Caco-2 (cell line): ENCODE measurements at regions not wholly inside any gene's neighbourhood (a gene's known extent, or its start where the extent isn't known, plus 50 kb on each side); places are given as distances from the start of the nearest gene placed in this dataset.
A peak's percentile ranks its signal among the peaks of the same experiment; 100 is the strongest.

Source experiments
- BruUV-seq: library from RNA; stranded (reverse); fragments of 400-500 nt; replicated peaks from 2 replicates; lab custom pipeline; 2021; lab: Mats Ljungman, UMichigan
- CTCF ChIA-PET: fragments of 300-600 bp; sonication (Branson Sonifier 250); formaldehyde crosslinking; loops from one replicate; lab custom pipeline; 2022; ENCODE audit warnings: antibody characterized with exemption; lab: Charles Lee
- POLR2A ChIA-PET: fragments of 300-600 bp; sonication (Branson Sonifier 250); formaldehyde crosslinking; loops from one replicate; lab custom pipeline; 2022; ENCODE audit warnings: antibody characterized with exemption; lab: Charles Lee
- DNase-seq, 2 experiments: peaks; one replicate each; pipeline versions ENCODE4 v3.0.0 to v3.0.0-alpha.2; 2020 to 2022
- H3K27me3 ChIP-seq: replicated peaks from 2 replicates; pipeline ENCODE4 v1.6.0; 2011; ENCODE audit warnings: low read length; ENCODE audit not compliant: control insufficient read depth, insufficient read depth
- H3K36me3 ChIP-seq: 2 replicates; pipeline ENCODE4 v1.5.1; 2011; ENCODE audit warnings: low read length; ENCODE audit not compliant: control insufficient read depth, insufficient read depth
- H3K4me1 ChIP-seq: fragments of 250-450 bp; sonication (Bioruptor Pico); 2 replicates; pipeline ENCODE4 v1.5.1; 2020; ENCODE audit warnings: mild to moderate bottlenecking
- H3K4me3 ChIP-seq: 2 replicates; pipeline ENCODE4 v1.5.1; 2011; ENCODE audit warnings: low read depth, mild to moderate bottlenecking, control low read depth, low read length
- H3K9me3 ChIP-seq: fragments of 250-450 bp; sonication (Bioruptor Pico); 2 replicates; pipeline ENCODE4 v1.5.1; 2020; ENCODE audit warnings: mild to moderate bottlenecking, moderate library complexity
- H3K27ac Mint-ChIP-seq: one replicate; pipeline ENCODE4 v1.8.0; 2022; ENCODE audit warnings: mixed read lengths; ENCODE audit not compliant: unreplicated experiment
- H3K27me3 Mint-ChIP-seq: one replicate; pipeline ENCODE4 v1.8.0; 2022; ENCODE audit warnings: mixed read lengths; ENCODE audit not compliant: insufficient read depth, unreplicated experiment
- H3K36me3 Mint-ChIP-seq: one replicate; pipeline ENCODE4 v1.8.0; 2022; ENCODE audit warnings: mild to moderate bottlenecking, mixed read lengths; ENCODE audit not compliant: insufficient read depth, unreplicated experiment
- H3K4me1 Mint-ChIP-seq: one replicate; pipeline ENCODE4 v1.8.0; 2022; ENCODE audit warnings: low read depth, mixed read lengths; ENCODE audit not compliant: unreplicated experiment
- H3K4me3 Mint-ChIP-seq: one replicate; pipeline ENCODE4 v1.8.0; 2022; ENCODE audit warnings: mild to moderate bottlenecking, moderate library complexity, mixed read lengths; ENCODE audit not compliant: unreplicated experiment
- H3K9me3 Mint-ChIP-seq: one replicate; pipeline ENCODE4 v1.8.0; 2022; ENCODE audit warnings: mixed read lengths; ENCODE audit not compliant: unreplicated experiment
- CTCF ChIP-seq, 2 experiments: fragments of 200-600 bp in 1 of 2; IDR thresholded peaks; 1 replicate in 1 of 2; 2 replicates in 1 of 2; pipeline versions ENCODE4 v1.5.1 to v1.8.0; 2011 to 2022; ENCODE audit warnings: antibody characterized with exemption in 1 of 2, control low read depth in 1 of 2, inconsistent platforms in 1 of 2, low read depth in 1 of 2, low read length in 1 of 2, mild to moderate bottlenecking in 1 of 2, moderate library complexity in 1 of 2; ENCODE audit not compliant: insufficient read depth in 1 of 2, severe bottlenecking in 1 of 2, unreplicated experiment in 1 of 2
- intact Hi-C: fragments of 100-400 bp; cut with micrococcal nuclease; formaldehyde crosslinking; loops from one replicate; pipeline ENCODE4 v1.10.0; 2022; ENCODE audit not compliant: unreplicated experiment

- ChIA-PET POLR2A (no interaction called here), CTCF (no interaction called here)
- H3K27ac Mint-ChIP-seq = no peak overlapping the region
- H3K4me3 ChIP-seq = no peak overlapping the region
- no peaks in the 10 kb centered on the region for H3K36me3 Mint-ChIP-seq
- H3K9me3 ChIP-seq = no peaks in the 10 kb centered on the region
- no peak overlapping the region for H3K4me3 Mint-ChIP-seq
- no peaks in the 10 kb centered on the region for H3K9me3 Mint-ChIP-seq
- TF ChIP-seq CTCF (IDR thresholded peaks at IDR 0.05; ENCODE audit: insufficient read depth in 1 of 2, low read depth in 1 of 2, low read length in 1 of 2, severe bottlenecking in 1 of 2, unreplicated experiment in 1 of 2) = no peak
- BruUV-seq = no TSS peak
- intact Hi-C loops = no loop called here
- no peaks in the 10 kb centered on the region for H3K4me1 Mint-ChIP-seq
- peaks cover 6% of the 10 kb centered on the region for H3K27me3 Mint-ChIP-seq
- DNase-seq = peak in 1 of 2 experiments; percentile 10
- H3K4me1 ChIP-seq = no peaks in the 10 kb centered on the region
- no peaks in the 10 kb centered on the region for H3K27me3 ChIP-seq
- no peaks in the 10 kb centered on the region for H3K36me3 ChIP-seq
These were observed 140.7 kb downstream of the RNASET2 start for GRCh38 chr6:166815629-166816028.

DNA sequence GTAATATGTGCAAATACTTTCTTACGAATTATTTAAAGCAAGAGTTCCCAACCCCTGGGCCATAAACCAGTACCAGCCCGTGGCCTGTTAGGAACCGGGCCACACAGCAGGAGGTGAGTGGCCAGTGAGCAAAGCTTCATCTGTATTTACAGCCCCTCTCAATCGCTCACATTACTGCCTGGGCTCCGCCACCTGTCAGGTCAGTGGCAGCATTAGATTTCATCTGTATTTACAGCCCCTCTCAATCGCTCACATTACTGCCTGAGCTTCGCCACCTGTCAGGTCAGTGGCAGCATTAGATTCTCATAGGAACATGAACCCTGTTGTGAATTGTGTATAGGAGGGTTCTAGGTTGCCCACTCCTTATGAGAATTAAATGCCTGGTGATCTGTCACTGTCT lies 142.0 kb downstream of the RNASET2 start:
- Mint-ChIP-seq H3K36me3 (no peaks in the 10 kb centered on the region), H3K27ac (no peak overlapping the region), H3K4me3 (no peak overlapping the region), H3K27me3 (peaks cover 6% of the 10 kb centered on the region), H3K4me1 (no peaks in the 10 kb centered on the region), H3K9me3 (no peaks in the 10 kb centered on the region)
- H3K27me3 ChIP-seq = no peaks in the 10 kb centered on the region
- ChIA-PET CTCF (no interaction called here), POLR2A (no interaction called here)
- BruUV-seq = no TSS peak
- DNase-seq = no peak
- no peaks in the 10 kb centered on the region for H3K36me3 ChIP-seq
- H3K9me3 ChIP-seq = no peaks in the 10 kb centered on the region
- intact Hi-C loops = no loop called here
- no peak overlapping the region for H3K4me3 ChIP-seq
- no peaks in the 10 kb centered on the region for H3K4me1 ChIP-seq
- no peak for TF ChIP-seq CTCF (IDR thresholded peaks at IDR 0.05; ENCODE audit: insufficient read depth in 1 of 2, low read depth in 1 of 2, low read length in 1 of 2, severe bottlenecking in 1 of 2, unreplicated experiment in 1 of 2)

DNA sequence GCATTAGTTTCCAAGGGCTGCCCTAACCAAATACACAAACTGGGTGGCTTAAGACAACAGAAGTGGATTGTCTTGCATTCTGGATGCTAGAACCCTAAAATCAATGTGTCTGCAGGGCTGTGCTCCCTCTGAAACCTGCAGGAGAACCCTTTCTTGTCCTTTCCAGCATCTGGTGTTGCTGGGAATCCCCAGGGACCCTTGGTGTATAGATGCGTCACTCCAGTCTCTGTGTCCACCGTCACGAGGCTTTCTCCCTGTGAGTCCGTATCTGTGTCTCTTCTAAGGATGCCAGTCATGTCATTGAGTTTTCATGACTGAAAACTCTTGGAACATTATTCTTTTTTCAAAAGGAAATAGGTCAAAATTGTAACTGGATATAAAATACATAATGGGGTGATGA lies 142.9 kb downstream of the RNASET2 start:
- CTCF ChIA-PET = no interaction called here
- H3K9me3 Mint-ChIP-seq = no peaks in the 10 kb centered on the region
- intact Hi-C loops = no loop called here
- H3K4me3 Mint-ChIP-seq = no peak overlapping the region
- no peaks in the 10 kb centered on the region for H3K9me3 ChIP-seq
- no peak for DNase-seq
- no peaks in the 10 kb centered on the region for H3K36me3 ChIP-seq
- no peak overlapping the region for H3K4me3 ChIP-seq
- no peak overlapping the region for H3K27ac Mint-ChIP-seq
- no peak for TF ChIP-seq CTCF (IDR thresholded peaks at IDR 0.05; ENCODE audit: insufficient read depth in 1 of 2, low read depth in 1 of 2, low read length in 1 of 2, severe bottlenecking in 1 of 2, unreplicated experiment in 1 of 2)
- no peaks in the 10 kb centered on the region for H3K4me1 Mint-ChIP-seq
- peaks cover 8% of the 10 kb centered on the region for H3K27me3 Mint-ChIP-seq
- no TSS peak for BruUV-seq
- no peaks in the 10 kb centered on the region for H3K4me1 ChIP-seq
- no peaks in the 10 kb centered on the region for H3K27me3 ChIP-seq
- POLR2A ChIA-PET = no interaction called here
- no peaks in the 10 kb centered on the region for H3K36me3 Mint-ChIP-seq
